CD14-positive monocyte (primary cell): ENCODE measurements at regions not wholly inside any gene's neighbourhood (a gene's known extent, or its start where the extent isn't known, plus 50 kb on each side); places are given as distances from the start of the nearest gene placed in this dataset.

Experiments
- DNase-seq, 3 donors: peaks; one replicate each; pipeline ENCODE4 v3.0.0-alpha.2; 2011 to 2022
- H2AFZ ChIP-seq: 2 replicates; pipeline ENCODE4 v1.6.0; 2012; ENCODE audit warnings: mild to moderate bottlenecking, low read depth, low read length, inconsistent platforms; ENCODE audit not compliant: insufficient read depth, poor library complexity, severe bottlenecking
- H3K27ac ChIP-seq, 2 donors: 1 replicate in 1 of 2; 2 replicates in 1 of 2; pipeline ENCODE4 v1.5.1; 2012 to 2013; ENCODE audit warnings: low read length in 2 of 2, control low read depth in 1 of 2, inconsistent platforms in 1 of 2, low read depth in 1 of 2, mild to moderate bottlenecking in 1 of 2
- H3K27me3 ChIP-seq, 2 donors: one replicate each; pipeline versions ENCODE4 v1.6.0 to v1.6.1; 2011 to 2013; ENCODE audit warnings: low read length in 2 of 2; ENCODE audit not compliant: control insufficient read depth in 2 of 2, insufficient read depth in 2 of 2
- H3K36me3 ChIP-seq, 2 donors: replicated peaks in 1 of 2; 1 replicate in 1 of 2; 2 replicates in 1 of 2; pipeline versions ENCODE4 v1.5.1 to v1.6.1; 2012 to 2013; ENCODE audit warnings: low read length in 2 of 2, control low read depth in 1 of 2, inconsistent platforms in 1 of 2, mild to moderate bottlenecking in 1 of 2; ENCODE audit not compliant: insufficient read depth in 2 of 2, control insufficient read depth in 1 of 2
- H3K4me1 ChIP-seq, 2 donors: 1 replicate in 1 of 2; 2 replicates in 1 of 2; pipeline versions ENCODE4 v1.5.1 to v1.6.1; 2012 to 2013; ENCODE audit warnings: low read length in 2 of 2, control low read depth in 1 of 2, inconsistent platforms in 1 of 2, mild to moderate bottlenecking in 1 of 2, moderate library complexity in 1 of 2; ENCODE audit not compliant: insufficient read depth in 2 of 2, control insufficient read depth in 1 of 2
- H3K4me2 ChIP-seq: replicated peaks from 2 replicates; pipeline ENCODE3; 2012; ENCODE audit warnings: low read length, moderate library complexity, mild to moderate bottlenecking; ENCODE audit not compliant: poor library complexity, severe bottlenecking; ENCODE audit errors: extremely low read depth
- H3K4me3 ChIP-seq, 3 experiments: fragments of 200-600 bp in 1 of 3; sonication (generic) in 1 of 3; replicated peaks in 1 of 3; 1 replicate in 2 of 3; 2 replicates in 1 of 3; pipeline ENCODE4 v1.5.1; 2011 to 2013; ENCODE audit warnings: low read length in 3 of 3, mild to moderate bottlenecking in 3 of 3, control low read depth in 2 of 3, low read depth in 2 of 3, inconsistent platforms in 1 of 3, moderate library complexity in 1 of 3
- H3K79me2 ChIP-seq: 2 replicates; pipeline ENCODE4 v1.6.0; 2012; ENCODE audit warnings: mild to moderate bottlenecking, control low read depth, inconsistent platforms, low read length, moderate library complexity; ENCODE audit not compliant: insufficient read depth
- H3K9ac ChIP-seq: 2 replicates; pipeline ENCODE4 v1.6.0; 2017; ENCODE audit warnings: low read length, mild to moderate bottlenecking; ENCODE audit not compliant: insufficient read depth, poor library complexity, severe bottlenecking
- H3K9me3 ChIP-seq, 2 donors: replicated peaks in 1 of 2; 1 replicate in 1 of 2; 2 replicates in 1 of 2; pipeline versions ENCODE4 v1.5.1 to v1.6.1; 2012 to 2013; ENCODE audit warnings: low read length in 2 of 2, control low read depth in 1 of 2; ENCODE audit not compliant: control insufficient read depth in 1 of 2, insufficient read depth in 1 of 2
- H4K20me1 ChIP-seq: 2 replicates; pipeline ENCODE4 v1.6.0; 2012; ENCODE audit warnings: mild to moderate bottlenecking, low read length, control low read depth, moderate library complexity; ENCODE audit not compliant: insufficient read depth
- H3K27ac Mint-ChIP-seq, 7 donors: one replicate each; pipeline ENCODE4 v1.8.0; 2020; ENCODE audit warnings: mild to moderate bottlenecking in 7 of 7, mixed read lengths in 7 of 7, moderate library complexity in 6 of 7, inconsistent platforms in 2 of 7
- H3K27me3 Mint-ChIP-seq, 3 donors: one replicate each; pipeline ENCODE4 v1.8.0; 2021 to 2022; ENCODE audit warnings: low read depth in 3 of 3, mild to moderate bottlenecking in 3 of 3, mixed read lengths in 3 of 3, moderate library complexity in 3 of 3, inconsistent platforms in 1 of 3
- H3K36me3 Mint-ChIP-seq, 2 donors: one replicate each; pipeline ENCODE4 v1.8.0; 2020; ENCODE audit warnings: mixed read lengths in 2 of 2, inconsistent platforms in 1 of 2, mild to moderate bottlenecking in 1 of 2
- H3K4me1 Mint-ChIP-seq: one replicate; pipeline ENCODE4 v1.8.0; 2020; ENCODE audit warnings: mild to moderate bottlenecking, mixed read lengths
- H3K4me3 Mint-ChIP-seq, 2 donors: one replicate each; pipeline ENCODE4 v1.8.0; 2020; ENCODE audit warnings: mild to moderate bottlenecking in 2 of 2, mixed read lengths in 2 of 2, moderate library complexity in 1 of 2
- H3K9me3 Mint-ChIP-seq, 7 donors: one replicate each; pipeline ENCODE4 v1.8.0; 2020 to 2022; ENCODE audit warnings: mixed read lengths in 7 of 7, mild to moderate bottlenecking in 6 of 7, moderate library complexity in 6 of 7, inconsistent platforms in 2 of 7
- CTCF ChIP-seq: fragments of 200-600 bp; IDR thresholded peaks from one replicate; pipeline ENCODE4 v1.8.0; 2022; ENCODE audit warnings: antibody characterized with exemption, mild to moderate bottlenecking
- WGBS: methylation state at CpG from one replicate; pipeline ENCODE4 v1.1.5; 2013; ENCODE audit warnings: missing lambda C conversion rate; ENCODE audit not compliant: insufficient coverage; 5-methylcytosine and 5-hydroxymethylcytosine counted together
- intact Hi-C, 2 donors: fragments of 100-400 bp; cut with micrococcal nuclease; formaldehyde crosslinking; loops; one replicate each; pipeline versions ENCODE4 v1.15.0 to v1.15.1; 2023

- Mint-ChIP-seq H3K27ac (no peak overlapping the region), H3K4me1 (peaks cover 38% of the 10 kb centered on the region), H3K4me3 (no peak overlapping the region), H3K36me3 (no peaks in the 10 kb centered on the region), H3K9me3 (peaks cover 0 to 5% (median 0%) of the 10 kb centered on the region in 7 donors), H3K27me3 (no peaks in the 10 kb centered on the region)
- H3K4me3 ChIP-seq = no peak overlapping the region
- TF ChIP-seq CTCF = no peak
- DNase-seq = no peak
- no peaks in the 10 kb centered on the region for H4K20me1 ChIP-seq
- H3K27ac ChIP-seq = no peak overlapping the region
- H3K4me2 ChIP-seq = no peak overlapping the region
- peaks cover 28 to 42% of the 10 kb centered on the region in 2 donors for H3K4me1 ChIP-seq
- no peaks in the 10 kb centered on the region for H3K27me3 ChIP-seq
- H3K9ac ChIP-seq = no peak overlapping the region
- intact Hi-C loops = no loop called here
- no peaks in the 10 kb centered on the region for H3K36me3 ChIP-seq
- 71% methylated on average over 1 of the region's 4 CpGs for WGBS
- no peak overlapping the region for H2AFZ ChIP-seq
- no peaks in the 10 kb centered on the region for H3K79me2 ChIP-seq
- no peaks in the 10 kb centered on the region for H3K9me3 ChIP-seq
These were observed 587.4 kb upstream of the KCNMB2 start for GRCh38 chr3:177948716-177949425.

GRCh38 chr3:177959188-177959587, 577.0 kb upstream of the KCNMB2 start:
- Mint-ChIP-seq H3K27ac (no peak overlapping the region), H3K4me3 (no peak overlapping the region)
- no peak for TF ChIP-seq CTCF

More at GRCh38 chr3:177959188-177959587, 577.0 kb upstream of the KCNMB2 start:
- no peaks in the 10 kb centered on the region for H3K36me3 Mint-ChIP-seq
- no peak overlapping the region for H3K4me3 ChIP-seq
- H3K27me3 Mint-ChIP-seq = peaks cover 0 to 2% (median 0%) of the 10 kb centered on the region in 3 donors
- no peak for DNase-seq
- H3K4me1 Mint-ChIP-seq = peaks cover 4% of the 10 kb centered on the region
- H4K20me1 ChIP-seq = no peaks in the 10 kb centered on the region
- no peaks in the 10 kb centered on the region for H3K36me3 ChIP-seq
- intact Hi-C loops = no loop called here
- no peaks in the 10 kb centered on the region for H3K4me1 ChIP-seq
- H3K4me2 ChIP-seq = no peak overlapping the region
- peaks cover 0 to 1% (median 0%) of the 10 kb centered on the region in 7 donors for H3K9me3 Mint-ChIP-seq
- H3K9ac ChIP-seq = no peak overlapping the region
- H3K27ac ChIP-seq = no peak overlapping the region
- 100% methylated on average over 1 of the region's 5 CpGs for WGBS
- H3K27me3 ChIP-seq = no peaks in the 10 kb centered on the region
- H2AFZ ChIP-seq = no peak overlapping the region
- H3K79me2 ChIP-seq = no peaks in the 10 kb centered on the region
- no peaks in the 10 kb centered on the region for H3K9me3 ChIP-seq
